ENCODE measurements at regions not wholly inside any gene's neighbourhood (a gene's known extent, or its start where the extent isn't known, plus 50 kb on each side); places are given as distances from the start of the nearest gene placed in this dataset.

GRCh38 chr5:58392496-58392895, 67.4 kb downstream of the PLK2 start:
- H4K20me1 ChIP-seq (ENCODE audit: insufficient read depth, low read length) = no peaks in the 10 kb centered on the region
- H3K27ac ChIP-seq (ENCODE audit: low read length) = no peak overlapping the region
- TF ChIP-seq CTCF (IDR thresholded peaks at IDR 0.05; ENCODE audit: borderline replicate concordance, extremely low read depth, low read length, poor library complexity, severe bottlenecking) = no peak
- no peak for TF ChIP-seq EZH2 (IDR thresholded peaks at IDR 0.05; ENCODE audit: borderline replicate concordance, low read depth, low read length, severe bottlenecking)
- H2AFZ ChIP-seq (ENCODE audit: low read depth, low read length) = no peak overlapping the region
- no peaks in the 10 kb centered on the region for H3K4me1 ChIP-seq (ENCODE audit: insufficient read depth, low read length)
- no peaks in the 10 kb centered on the region for H3K79me2 ChIP-seq (ENCODE audit: insufficient read depth, low read length)
- DNase-seq = no peak
- no peak overlapping the region for H3K4me3 ChIP-seq (ENCODE audit: low read depth in 1 of 2, low read length in 2 of 2)
- H3K9me3 ChIP-seq (ENCODE audit: insufficient read depth, low read length, severe bottlenecking) = no peaks in the 10 kb centered on the region
- no peak overlapping the region for H3K4me2 ChIP-seq (ENCODE audit: insufficient read depth, low read length)
- no peak for ATAC-seq (ENCODE audit: insufficient read depth, low read depth)
- H3K36me3 ChIP-seq (ENCODE audit: insufficient read depth, low read length) = no peaks in the 10 kb centered on the region
- H3K27me3 ChIP-seq (ENCODE audit: insufficient read depth, low read length, poor library complexity) = no peaks in the 10 kb centered on the region
- no peak overlapping the region for H3K9ac ChIP-seq (ENCODE audit: low read depth, low read length)

GRCh38 chr5:58383448-58383847, 76.4 kb downstream of the PLK2 start:
- Histone ChIP-seq H3K9ac (ENCODE audit: low read depth, low read length) (no peak overlapping the region), H3K36me3 (ENCODE audit: insufficient read depth, low read length) (no peaks in the 10 kb centered on the region), H3K9me3 (ENCODE audit: insufficient read depth, low read length, severe bottlenecking) (peaks cover 21% of the 10 kb centered on the region), H3K4me1 (ENCODE audit: insufficient read depth, low read length) (no peaks in the 10 kb centered on the region), H3K4me2 (ENCODE audit: insufficient read depth, low read length) (no peak overlapping the region), H3K27ac (ENCODE audit: low read length) (no peak overlapping the region), H4K20me1 (ENCODE audit: insufficient read depth, low read length) (no peaks in the 10 kb centered on the region), H3K27me3 (ENCODE audit: insufficient read depth, low read length, poor library complexity) (no peaks in the 10 kb centered on the region), H2AFZ (ENCODE audit: low read depth, low read length) (no peak overlapping the region), H3K79me2 (ENCODE audit: insufficient read depth, low read length) (no peaks in the 10 kb centered on the region), H3K4me3 (ENCODE audit: low read depth in 1 of 2, low read length in 2 of 2) (no peak overlapping the region)
- no peak for TF ChIP-seq EZH2 (IDR thresholded peaks at IDR 0.05; ENCODE audit: borderline replicate concordance, low read depth, low read length, severe bottlenecking)
- TF ChIP-seq CTCF (IDR thresholded peaks at IDR 0.05; ENCODE audit: borderline replicate concordance, extremely low read depth, low read length, poor library complexity, severe bottlenecking) = no peak
- DNase-seq = no peak
- no peak for ATAC-seq (ENCODE audit: insufficient read depth, low read depth)

GRCh38 chr5:58382131-58382534, 77.8 kb downstream of the PLK2 start:
- DNase-seq (no peak), ATAC-seq (ENCODE audit: insufficient read depth, low read depth) (no peak)
- Histone ChIP-seq H2AFZ (ENCODE audit: low read depth, low read length) (no peak overlapping the region), H3K27me3 (ENCODE audit: insufficient read depth, low read length, poor library complexity) (no peaks in the 10 kb centered on the region), H3K27ac (ENCODE audit: low read length) (no peak overlapping the region), H3K9me3 (ENCODE audit: insufficient read depth, low read length, severe bottlenecking) (peaks cover 21% of the 10 kb centered on the region), H3K4me1 (ENCODE audit: insufficient read depth, low read length) (no peaks in the 10 kb centered on the region), H3K4me3 (ENCODE audit: low read depth in 1 of 2, low read length in 2 of 2) (no peak overlapping the region), H3K9ac (ENCODE audit: low read depth, low read length) (no peak overlapping the region), H3K36me3 (ENCODE audit: insufficient read depth, low read length) (no peaks in the 10 kb centered on the region), H3K79me2 (ENCODE audit: insufficient read depth, low read length) (no peaks in the 10 kb centered on the region), H3K4me2 (ENCODE audit: insufficient read depth, low read length) (no peak overlapping the region), H4K20me1 (ENCODE audit: insufficient read depth, low read length) (no peaks in the 10 kb centered on the region)
- no peak for TF ChIP-seq EZH2 (IDR thresholded peaks at IDR 0.05; ENCODE audit: borderline replicate concordance, low read depth, low read length, severe bottlenecking)

- Histone ChIP-seq H3K9ac (ENCODE audit: low read depth, low read length) (no peak overlapping the region), H3K4me2 (ENCODE audit: insufficient read depth, low read length) (no peak overlapping the region), H3K9me3 (ENCODE audit: insufficient read depth, low read length, severe bottlenecking) (peaks cover 21% of the 10 kb centered on the region), H3K4me1 (ENCODE audit: insufficient read depth, low read length) (no peaks in the 10 kb centered on the region), H3K79me2 (ENCODE audit: insufficient read depth, low read length) (no peaks in the 10 kb centered on the region), H3K27ac (ENCODE audit: low read length) (no peak overlapping the region), H3K27me3 (ENCODE audit: insufficient read depth, low read length, poor library complexity) (no peaks in the 10 kb centered on the region), H3K4me3 (ENCODE audit: low read depth in 1 of 2, low read length in 2 of 2) (no peak overlapping the region), H2AFZ (ENCODE audit: low read depth, low read length) (no peak overlapping the region), H3K36me3 (ENCODE audit: insufficient read depth, low read length) (no peaks in the 10 kb centered on the region), H4K20me1 (ENCODE audit: insufficient read depth, low read length) (no peaks in the 10 kb centered on the region)
- DNase-seq = no peak
- ATAC-seq (ENCODE audit: insufficient read depth, low read depth) = no peak
- TF ChIP-seq EZH2 (IDR thresholded peaks at IDR 0.05; ENCODE audit: borderline replicate concordance, low read depth, low read length, severe bottlenecking) (no peak), CTCF (IDR thresholded peaks at IDR 0.05; ENCODE audit: borderline replicate concordance, extremely low read depth, low read length, poor library complexity, severe bottlenecking) (no peak)
Measured at GRCh38 chr5:58381566-58381965, 78.3 kb downstream of the PLK2 start.
